HepG2 (cell line): ENCODE measurements at regions not wholly inside any gene's neighbourhood (a gene's known extent, or its start where the extent isn't known, plus 50 kb on each side); places are given as distances from the start of the nearest gene placed in this dataset.

ENCODE experiments used
- CEBPZ ChIP-seq: IDR thresholded peaks from 2 replicates; pipeline ENCODE4 v1.6.1; 2012; ENCODE audit warnings: low read length, improper control_type of control experiment
- CSRNP1 ChIP-seq: sonication (generic); formaldehyde crosslinking; IDR thresholded peaks from 2 replicates; pipeline ENCODE4 v1.8.1; 2023; ENCODE audit warnings: mild to moderate bottlenecking, missing genetic modification reagents
- MEIS1 ChIP-seq: sonication (generic); formaldehyde crosslinking; IDR thresholded peaks from 2 replicates; pipeline ENCODE4 v1.9.0; 2021; ENCODE audit warnings: mild to moderate bottlenecking, missing genetic modification reagents, moderate library complexity, borderline replicate concordance
- MXD4 ChIP-seq: IDR thresholded peaks from 2 replicates; pipeline ENCODE4 v1.6.1; 2016; ENCODE audit warnings: mild to moderate bottlenecking, missing biosample characterization, missing genetic modification reagents
- NBN ChIP-seq: fragments of 450-650 bp; conservative IDR thresholded peaks from 2 replicates; pipeline ENCODE4 v1.6.1; 2017
- NFE2 ChIP-seq: sonication (generic); formaldehyde crosslinking; IDR thresholded peaks from 2 replicates; pipeline ENCODE4 v1.4.0; 2020; ENCODE audit warnings: missing genetic modification reagents
- NFKB2 ChIP-seq: sonication (generic); formaldehyde crosslinking; IDR thresholded peaks from 2 replicates; pipeline ENCODE4 v1.4.0; 2020; ENCODE audit warnings: missing genetic modification reagents, borderline replicate concordance
- RBAK ChIP-seq: sonication (generic); formaldehyde crosslinking; IDR thresholded peaks from 2 replicates; pipeline ENCODE4 v1.5.1; 2020; ENCODE audit warnings: mild to moderate bottlenecking, missing genetic modification reagents
- SMYD3 ChIP-seq: sonication (generic); formaldehyde crosslinking; IDR thresholded peaks from 2 replicates; pipeline ENCODE4 v1.8.1; 2023; ENCODE audit warnings: mild to moderate bottlenecking, missing genetic modification reagents
- SPEN ChIP-seq: sonication (generic); formaldehyde crosslinking; IDR thresholded peaks from 2 replicates; pipeline ENCODE4 v1.5.1; 2020; ENCODE audit warnings: low read depth, mild to moderate bottlenecking, missing genetic modification reagents
- SUZ12 ChIP-seq: fragments of 150-350 bp; IDR thresholded peaks from 2 replicates; pipeline ENCODE4 v1.6.1; 2014; ENCODE audit warnings: low read depth, low read length
- ZNF224 ChIP-seq: sonication (generic); formaldehyde crosslinking; IDR thresholded peaks from 2 replicates; pipeline ENCODE4 v1.5.0; 2020; ENCODE audit warnings: mild to moderate bottlenecking, missing genetic modification reagents
- ZNF234 ChIP-seq: sonication (generic); formaldehyde crosslinking; conservative IDR thresholded peaks from 2 replicates; pipeline ENCODE4 v1.5.1; 2020; ENCODE audit warnings: mild to moderate bottlenecking, missing genetic modification reagents
- ZNF280D ChIP-seq: sonication (generic); formaldehyde crosslinking; IDR thresholded peaks from 2 replicates; pipeline ENCODE4 v1.5.1; 2020; ENCODE audit warnings: mild to moderate bottlenecking, missing genetic modification reagents
- ZNF543 ChIP-seq: sonication (generic); formaldehyde crosslinking; IDR thresholded peaks from 2 replicates; pipeline ENCODE4 v1.4.0; 2020; ENCODE audit warnings: mild to moderate bottlenecking, missing genetic modification reagents
- ZNF589 ChIP-seq: sonication (generic); formaldehyde crosslinking; conservative IDR thresholded peaks from 2 replicates; pipeline ENCODE4 v1.8.0; 2022; ENCODE audit warnings: mild to moderate bottlenecking, moderate library complexity, missing genetic modification reagents
- ZNF609 ChIP-seq: sonication (generic); formaldehyde crosslinking; IDR thresholded peaks from 2 replicates; pipeline ENCODE4 v1.4.0; 2020; ENCODE audit warnings: mild to moderate bottlenecking, missing genetic modification reagents, borderline replicate concordance
- ZNF879 ChIP-seq: sonication (generic); formaldehyde crosslinking; IDR thresholded peaks from 2 replicates; pipeline ENCODE4 v1.8.1; 2023; ENCODE audit warnings: missing genetic modification reagents

GRCh38 chr16:72664056-72664508, 383.8 kb downstream of the ZFHX3 start (continued):
- TF ChIP-seq ZNF879 (CRISPR knock-in tag) (peak; percentile 41; the same call in 1 of the 2 replicates), NFE2 (CRISPR knock-in tag) (no peak), ZNF234 (CRISPR knock-in tag) (no peak), ZNF609 (CRISPR knock-in tag) (0 out of 2 replicates have a peak, but pooled peaks have one; percentile 25), NBN (no peak), MXD4 (CRISPR knock-in tag) (0 out of 2 replicates have a peak, but pooled peaks have one; percentile 12), NFKB2 (CRISPR knock-in tag) (no peak), SUZ12 (no peak), CSRNP1 (CRISPR knock-in tag) (no peak), MEIS1 (CRISPR knock-in tag) (no peak), SMYD3 (CRISPR knock-in tag) (no peak), ZNF589 (CRISPR knock-in tag) (no peak), ZNF224 (0 out of 2 replicates have a peak, but pooled peaks have one; percentile 72), SPEN (peak; percentile 12; the same call in 1 of the 2 replicates), RBAK (CRISPR knock-in tag) (no peak), CEBPZ (no peak), ZNF280D (CRISPR knock-in tag) (no peak), ZNF543 (CRISPR knock-in tag) (0 out of 2 replicates have a peak, but pooled peaks have one; percentile 19)
